Type B pancreatic cell (in vitro differentiated cells): ENCODE measurements at regions not wholly inside any gene's neighbourhood (a gene's known extent, or its start where the extent isn't known, plus 50 kb on each side); places are given as distances from the start of the nearest gene placed in this dataset.
"Not testable (repeated sequence)": the region's sequence is repeated elsewhere in the genome, so short reads cannot be mapped to it uniquely, and the experiment has no call there.

ENCODE experiments used
- DNase-seq: peaks from one replicate; pipeline ENCODE4 v3.0.0; 2021; ENCODE audit warnings: mixed read lengths; ENCODE audit not compliant: unreplicated experiment; ENCODE audit errors: extremely low spot score
- H3K27ac Mint-ChIP-seq: 2 replicates; pipeline ENCODE4 v1.8.0; 2021; ENCODE audit warnings: mild to moderate bottlenecking, mixed read lengths
- H3K27me3 Mint-ChIP-seq: 2 replicates; pipeline ENCODE4 v1.8.0; 2021; ENCODE audit warnings: mixed read lengths
- H3K36me3 Mint-ChIP-seq: 2 replicates; pipeline ENCODE4 v1.8.0; 2021; ENCODE audit warnings: mixed read lengths
- H3K4me1 Mint-ChIP-seq: one replicate; pipeline ENCODE4 v1.8.0; 2021; ENCODE audit warnings: mixed read lengths; ENCODE audit not compliant: unreplicated experiment
- H3K4me3 Mint-ChIP-seq: 2 replicates; pipeline ENCODE4 v1.8.0; 2021; ENCODE audit warnings: mild to moderate bottlenecking, mixed read lengths
- H3K9me3 Mint-ChIP-seq: 2 replicates; pipeline ENCODE4 v1.8.0; 2021; ENCODE audit warnings: mixed read lengths
- CTCF ChIP-seq: fragments of 200-600 bp; sonication (generic); conservative IDR thresholded peaks from 2 replicates; pipeline ENCODE4 v1.5.0; 2021; ENCODE audit warnings: antibody characterized with exemption, mild to moderate bottlenecking

- no peak for DNase-seq
- H3K27ac Mint-ChIP-seq = no peak overlapping the region
- H3K27me3 Mint-ChIP-seq = no peaks in the 10 kb centered on the region
- H3K36me3 Mint-ChIP-seq = no peaks in the 10 kb centered on the region
- H3K9me3 Mint-ChIP-seq = no peaks in the 10 kb centered on the region
- H3K4me3 Mint-ChIP-seq = no peak overlapping the region
- TF ChIP-seq CTCF = no peak
- H3K4me1 Mint-ChIP-seq = peaks cover 5% of the 10 kb centered on the region
Measured at GRCh38 chr7:15085366-15085765, 182.8 kb upstream of the DGKB start.

GRCh38 chr7:15084368-15084767 lies 181.8 kb upstream of the DGKB start:
- no peak overlapping the region for H3K27ac Mint-ChIP-seq
- H3K36me3 Mint-ChIP-seq = no peaks in the 10 kb centered on the region
- no peak for TF ChIP-seq CTCF
- H3K4me3 Mint-ChIP-seq = no peak overlapping the region
- no peaks in the 10 kb centered on the region for H3K9me3 Mint-ChIP-seq
- no peak for DNase-seq
- peaks cover 5% of the 10 kb centered on the region for H3K4me1 Mint-ChIP-seq
- no peaks in the 10 kb centered on the region for H3K27me3 Mint-ChIP-seq

GRCh38 chr7:15081891-15082290 lies 179.3 kb upstream of the DGKB start:
- H3K9me3 Mint-ChIP-seq = no peaks in the 10 kb centered on the region
- no peak for DNase-seq
- H3K4me1 Mint-ChIP-seq = peaks cover 5% of the 10 kb centered on the region
- TF ChIP-seq CTCF = no peak
- H3K27ac Mint-ChIP-seq = no peak overlapping the region
- no peaks in the 10 kb centered on the region for H3K27me3 Mint-ChIP-seq
- no peak overlapping the region for H3K4me3 Mint-ChIP-seq
- no peaks in the 10 kb centered on the region for H3K36me3 Mint-ChIP-seq

GRCh38 chr7:15073301-15073700 lies 170.8 kb upstream of the DGKB start:
- no peaks in the 10 kb centered on the region for H3K36me3 Mint-ChIP-seq
- H3K27me3 Mint-ChIP-seq = no peaks in the 10 kb centered on the region
- H3K27ac Mint-ChIP-seq = no peak overlapping the region
- TF ChIP-seq CTCF = no peak
- no peak overlapping the region for H3K4me3 Mint-ChIP-seq
- no peak for DNase-seq
- no peaks in the 10 kb centered on the region for H3K4me1 Mint-ChIP-seq
- H3K9me3 Mint-ChIP-seq = no peaks in the 10 kb centered on the region

- no peak for TF ChIP-seq CTCF
- Mint-ChIP-seq H3K27ac (no peak overlapping the region), H3K4me3 (no peak overlapping the region), H3K36me3 (no peaks in the 10 kb centered on the region), H3K9me3 (no peaks in the 10 kb centered on the region), H3K4me1 (no peaks in the 10 kb centered on the region), H3K27me3 (no peaks in the 10 kb centered on the region)
- DNase-seq = no peak
Measured at GRCh38 chr7:15068324-15068723, 165.8 kb upstream of the DGKB start.

- Mint-ChIP-seq H3K9me3 (peaks cover 5% of the 10 kb centered on the region), H3K36me3 (no peaks in the 10 kb centered on the region), H3K27ac (no peak overlapping the region), H3K4me1 (no peaks in the 10 kb centered on the region), H3K27me3 (no peaks in the 10 kb centered on the region), H3K4me3 (no peak overlapping the region)
- no peak for TF ChIP-seq CTCF
- no peak for DNase-seq
Measured at GRCh38 chr7:15057272-15057671, 154.7 kb upstream of the DGKB start.

GRCh38 chr7:15054304-15054703 lies 151.8 kb upstream of the DGKB start:
- not testable (repeated sequence) for DNase-seq, H3K36me3 Mint-ChIP-seq, H3K9me3 Mint-ChIP-seq, H3K27ac Mint-ChIP-seq, H3K27me3 Mint-ChIP-seq, H3K4me3 Mint-ChIP-seq, H3K4me1 Mint-ChIP-seq
